GM19043 (cell line): ENCODE measurements at regions not wholly inside any gene's neighbourhood (a gene's known extent, or its start where the extent isn't known, plus 50 kb on each side); places are given as distances from the start of the nearest gene placed in this dataset.
"Not testable (repeated sequence)": the region's sequence is repeated elsewhere in the genome, so short reads cannot be mapped to it uniquely, and the experiment has no call there.

Source experiments
- ATAC-seq: cut with Tn5 transposase; IDR thresholded peaks from one replicate; pipeline ENCODE4 v1.9.1; 2021; ENCODE audit warnings: low read depth; ENCODE audit not compliant: unreplicated experiment

GRCh38 chr2:113341191-113341869 is 62.6 kb upstream of the PAX8 start:
- no peak for ATAC-seq

DNA sequence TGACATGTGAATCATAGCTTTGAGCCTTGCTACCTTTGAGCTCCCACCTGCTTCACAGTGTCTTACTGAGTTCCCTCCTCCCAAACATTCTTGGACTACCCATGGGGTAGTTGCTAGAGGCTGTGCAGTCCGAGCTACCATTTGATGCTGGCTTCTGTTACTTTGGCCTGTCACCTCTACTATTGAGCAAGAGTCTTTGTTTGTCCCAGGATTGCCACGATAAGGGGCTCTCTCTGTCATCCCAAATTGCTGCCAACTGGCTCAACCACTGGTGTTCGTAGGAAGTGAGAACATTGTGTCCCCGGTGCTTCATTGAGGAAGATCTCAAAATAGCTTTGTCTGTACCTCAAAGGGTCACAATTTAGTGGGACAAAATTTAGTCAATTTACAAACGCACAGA is 59.1 kb upstream of the PAX8 start:
- no peak for ATAC-seq

DNA sequence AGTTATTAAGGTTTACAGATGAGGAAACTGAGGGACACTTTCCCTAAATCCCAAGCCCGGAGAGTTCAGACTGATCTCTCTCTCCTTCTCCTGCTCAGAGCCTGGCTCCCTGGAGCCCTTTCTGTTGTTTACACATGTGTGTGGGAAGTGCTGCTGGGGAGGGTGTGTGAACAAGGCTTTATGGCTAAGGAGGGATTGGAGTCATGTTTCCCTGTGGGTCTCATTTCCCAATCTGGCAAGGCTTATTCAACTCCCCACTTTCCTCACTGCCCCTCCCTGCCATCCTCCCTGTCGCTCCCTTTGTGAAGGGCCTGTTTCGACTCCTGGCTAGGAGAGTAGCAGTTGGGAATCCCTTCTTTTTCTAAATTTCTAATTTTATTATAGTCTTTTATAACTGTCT is 57.3 kb upstream of the PAX8 start:
- ATAC-seq, result not testable (repeated sequence)

GRCh38 chr2:113334147-113334546 is 55.4 kb upstream of the PAX8 start:
- ATAC-seq, result no peak

- not testable (repeated sequence) for ATAC-seq
Observed at GRCh38 chr2:113333735-113334134, 55.0 kb upstream of the PAX8 start.

DNA sequence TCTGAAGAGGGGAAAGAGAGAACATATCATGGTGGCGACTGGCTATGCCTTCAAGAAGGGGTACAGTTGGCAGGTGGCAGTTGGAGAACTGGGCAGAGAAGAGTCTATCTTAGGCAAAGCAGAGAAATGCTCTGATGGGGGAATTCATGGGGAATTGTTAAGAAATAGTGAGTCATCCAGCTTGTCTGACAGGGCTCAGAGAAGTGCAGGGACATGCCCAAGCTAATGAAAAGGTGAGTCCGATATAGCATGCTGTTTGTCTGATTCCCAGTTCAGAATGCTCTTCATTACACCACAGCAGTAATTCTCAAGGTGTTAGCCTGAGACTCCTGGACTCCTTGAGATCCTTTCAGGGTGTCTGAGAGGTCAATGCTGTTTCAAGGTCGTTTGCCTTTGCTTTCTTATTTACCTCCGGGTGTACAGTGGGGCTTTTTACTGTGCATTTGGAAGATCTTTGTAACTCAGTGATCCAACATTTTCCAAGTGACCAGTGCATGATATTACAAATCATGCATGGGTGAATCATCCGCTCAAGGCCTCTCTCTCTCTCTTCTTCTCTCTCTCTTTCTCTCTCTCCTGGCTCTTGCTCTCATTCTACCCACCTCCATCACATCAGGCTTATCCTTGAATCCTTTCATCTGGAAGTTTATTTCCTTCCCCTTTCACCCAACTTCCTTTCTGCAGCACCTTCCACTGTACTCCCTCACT is 51.5 kb upstream of the PAX8 start:
- ATAC-seq, result not testable (repeated sequence)

DNA sequence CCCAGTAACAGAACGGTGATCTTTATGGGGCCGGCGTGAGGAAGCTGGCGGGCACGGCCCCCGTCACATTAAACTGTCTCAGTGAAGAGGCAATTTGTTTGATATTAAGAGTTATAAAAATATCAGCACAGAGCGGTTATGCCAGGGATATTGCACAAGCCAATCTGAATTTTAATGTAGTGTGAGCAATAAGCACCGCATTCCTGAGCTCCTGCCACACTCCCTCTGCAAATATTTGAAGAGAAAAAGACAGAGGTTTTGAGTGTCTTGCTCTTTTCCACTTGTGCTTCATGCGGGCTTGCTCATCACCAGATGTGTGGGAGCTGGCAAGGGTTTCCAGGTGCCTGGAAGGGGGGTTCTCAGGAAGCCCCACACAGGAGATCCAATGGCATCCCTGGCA is 50.3 kb upstream of the PAX8 start:
- ATAC-seq, result not testable (repeated sequence)

DNA sequence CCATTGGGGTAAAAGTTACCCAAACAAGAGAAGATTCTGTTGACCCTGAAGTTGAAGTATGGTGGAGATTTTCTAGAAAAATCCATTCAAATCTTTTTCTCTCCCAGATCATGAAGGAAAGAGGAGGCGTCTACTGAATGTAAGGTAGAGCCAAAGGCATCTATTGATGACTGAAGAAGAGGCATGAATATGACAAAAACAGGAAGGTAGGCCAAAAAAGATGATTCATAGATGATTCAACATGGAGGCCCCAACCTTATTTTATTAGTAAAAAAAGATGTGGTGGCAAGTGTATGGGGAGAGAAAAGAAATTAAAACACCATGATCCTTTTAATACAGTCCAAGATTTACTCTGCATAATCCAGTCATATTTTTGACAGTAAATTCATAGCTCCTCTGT is 49.9 kb upstream of the PAX8 start:
- ATAC-seq, result not testable (repeated sequence)
